Osteoblast (primary cell): ENCODE measurements at regions not wholly inside any gene's neighbourhood (a gene's known extent, or its start where the extent isn't known, plus 50 kb on each side); places are given as distances from the start of the nearest gene placed in this dataset.

Experiments
- DNase-seq: peaks from one replicate; pipeline ENCODE4 v3.0.0; 2011; ENCODE audit warnings: low spot score, mixed read lengths; ENCODE audit not compliant: insufficient read length; ENCODE audit errors: missing footprints
- H2AFZ ChIP-seq: 2 replicates; pipeline ENCODE4 v1.6.0; 2011; ENCODE audit warnings: mild to moderate bottlenecking, low read length
- H3K27ac ChIP-seq: 2 replicates; pipeline ENCODE4 v1.5.1; 2011; ENCODE audit warnings: mild to moderate bottlenecking, low read depth, low read length, moderate library complexity
- H3K27me3 ChIP-seq: 2 replicates; pipeline ENCODE4 v1.6.0; 2012; ENCODE audit warnings: mild to moderate bottlenecking, control low read depth, inconsistent platforms, low read length, moderate library complexity; ENCODE audit not compliant: insufficient read depth
- H3K36me3 ChIP-seq: 2 replicates; pipeline ENCODE4 v1.5.1; 2011; ENCODE audit warnings: mild to moderate bottlenecking, low read length, control low read depth, moderate library complexity; ENCODE audit not compliant: insufficient read depth
- H3K4me1 ChIP-seq: 2 replicates; pipeline ENCODE4 v1.5.1; 2011; ENCODE audit warnings: mild to moderate bottlenecking, low read length, control low read depth, moderate library complexity; ENCODE audit not compliant: insufficient read depth
- H3K4me2 ChIP-seq: 2 replicates; pipeline ENCODE4 v1.6.0; 2011; ENCODE audit warnings: mild to moderate bottlenecking, low read length; ENCODE audit not compliant: insufficient read depth
- H3K4me3 ChIP-seq: fragments of 200-600 bp; sonication (generic); 3 replicates; pipeline ENCODE4 v1.5.1; 2012; ENCODE audit warnings: mild to moderate bottlenecking, low read length, inconsistent platforms; ENCODE audit not compliant: insufficient read depth
- H3K79me2 ChIP-seq: 2 replicates; pipeline ENCODE4 v1.6.0; 2012; ENCODE audit warnings: mild to moderate bottlenecking, low read length, control low read depth, inconsistent platforms; ENCODE audit not compliant: insufficient read depth
- H3K9me3 ChIP-seq: 2 replicates; pipeline ENCODE4 v1.5.1; 2011; ENCODE audit warnings: low read depth, low read length, control low read depth
- H4K20me1 ChIP-seq: 2 replicates; pipeline ENCODE4 v1.6.0; 2012; ENCODE audit warnings: mild to moderate bottlenecking, low read length, control low read depth; ENCODE audit not compliant: insufficient read depth
- TF ChIP-seq, protein P1 (sequence below): IDR thresholded peaks from 2 replicates; pipeline ENCODE4 v1.5.1; 2011; ENCODE audit warnings: mild to moderate bottlenecking, low read depth, low read length, moderate library complexity; ENCODE audit errors: extremely low read depth

GRCh38 chr17:34435182-34435928 lies 72.3 kb upstream of the CCL1 start:
- DNase-seq = no peak
- Histone ChIP-seq H3K4me2 (no peak overlapping the region), H3K79me2 (no peaks in the 10 kb centered on the region), H3K4me1 (no peaks in the 10 kb centered on the region), H3K9me3 (no peaks in the 10 kb centered on the region), H2AFZ (no peak overlapping the region), H3K27ac (no peak overlapping the region), H3K27me3 (peaks cover 7% of the 10 kb centered on the region), H3K36me3 (no peaks in the 10 kb centered on the region), H4K20me1 (no peaks in the 10 kb centered on the region), H3K4me3 (no peak overlapping the region)
- TF ChIP-seq, protein P1, sequence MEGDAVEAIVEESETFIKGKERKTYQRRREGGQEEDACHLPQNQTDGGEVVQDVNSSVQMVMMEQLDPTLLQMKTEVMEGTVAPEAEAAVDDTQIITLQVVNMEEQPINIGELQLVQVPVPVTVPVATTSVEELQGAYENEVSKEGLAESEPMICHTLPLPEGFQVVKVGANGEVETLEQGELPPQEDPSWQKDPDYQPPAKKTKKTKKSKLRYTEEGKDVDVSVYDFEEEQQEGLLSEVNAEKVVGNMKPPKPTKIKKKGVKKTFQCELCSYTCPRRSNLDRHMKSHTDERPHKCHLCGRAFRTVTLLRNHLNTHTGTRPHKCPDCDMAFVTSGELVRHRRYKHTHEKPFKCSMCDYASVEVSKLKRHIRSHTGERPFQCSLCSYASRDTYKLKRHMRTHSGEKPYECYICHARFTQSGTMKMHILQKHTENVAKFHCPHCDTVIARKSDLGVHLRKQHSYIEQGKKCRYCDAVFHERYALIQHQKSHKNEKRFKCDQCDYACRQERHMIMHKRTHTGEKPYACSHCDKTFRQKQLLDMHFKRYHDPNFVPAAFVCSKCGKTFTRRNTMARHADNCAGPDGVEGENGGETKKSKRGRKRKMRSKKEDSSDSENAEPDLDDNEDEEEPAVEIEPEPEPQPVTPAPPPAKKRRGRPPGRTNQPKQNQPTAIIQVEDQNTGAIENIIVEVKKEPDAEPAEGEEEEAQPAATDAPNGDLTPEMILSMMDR = no peak

GRCh38 chr17:34434052-34434451 lies 71.0 kb upstream of the CCL1 start:
- TF ChIP-seq, protein P1 = no peak
- Histone ChIP-seq H3K4me2 (no peak overlapping the region), H2AFZ (no peak overlapping the region), H3K36me3 (no peaks in the 10 kb centered on the region), H4K20me1 (no peaks in the 10 kb centered on the region), H3K9me3 (no peaks in the 10 kb centered on the region), H3K4me3 (no peak overlapping the region), H3K27me3 (peaks cover 7% of the 10 kb centered on the region), H3K79me2 (no peaks in the 10 kb centered on the region), H3K27ac (no peak overlapping the region), H3K4me1 (no peaks in the 10 kb centered on the region)
- no peak for DNase-seq

GRCh38 chr17:34424814-34425491 lies 61.9 kb upstream of the CCL1 start:
- H3K27me3 ChIP-seq = peaks cover 13% of the 10 kb centered on the region
- no peak overlapping the region for H3K27ac ChIP-seq
- H3K36me3 ChIP-seq = no peaks in the 10 kb centered on the region
- no peaks in the 10 kb centered on the region for H4K20me1 ChIP-seq
- no peak overlapping the region for H3K4me2 ChIP-seq
- H3K4me3 ChIP-seq = no peak overlapping the region
- DNase-seq = no peak
- no peaks in the 10 kb centered on the region for H3K79me2 ChIP-seq
- H3K9me3 ChIP-seq = no peaks in the 10 kb centered on the region
- H2AFZ ChIP-seq = no peak overlapping the region
- TF ChIP-seq, protein P1 = no peak
- no peaks in the 10 kb centered on the region for H3K4me1 ChIP-seq
